Esophagus muscularis mucosa (tissue), 3 donors: ENCODE measurements at regions not wholly inside any gene's neighbourhood (a gene's known extent, or its start where the extent isn't known, plus 50 kb on each side); places are given as distances from the start of the nearest gene placed in this dataset.

Experiments used
- EP300 ChIP-seq: sonication (generic); formaldehyde crosslinking; IDR thresholded peaks from one replicate; pipeline ENCODE4 v1.6.1; 2017; ENCODE audit warnings: antibody characterized with exemption
- TF ChIP-seq, protein P1 (sequence below), 3 experiments: fragments of 200-600 bp in 2 of 3; fragments of 450-650 bp in 1 of 3; sonication (generic) in 2 of 3; IDR thresholded peaks; one replicate each; pipeline ENCODE4 v1.5.1; 2017 to 2019; ENCODE audit warnings: antibody characterized with exemption in 3 of 3, mild to moderate bottlenecking in 2 of 3, moderate library complexity in 1 of 3

- TF ChIP-seq, protein P1, sequence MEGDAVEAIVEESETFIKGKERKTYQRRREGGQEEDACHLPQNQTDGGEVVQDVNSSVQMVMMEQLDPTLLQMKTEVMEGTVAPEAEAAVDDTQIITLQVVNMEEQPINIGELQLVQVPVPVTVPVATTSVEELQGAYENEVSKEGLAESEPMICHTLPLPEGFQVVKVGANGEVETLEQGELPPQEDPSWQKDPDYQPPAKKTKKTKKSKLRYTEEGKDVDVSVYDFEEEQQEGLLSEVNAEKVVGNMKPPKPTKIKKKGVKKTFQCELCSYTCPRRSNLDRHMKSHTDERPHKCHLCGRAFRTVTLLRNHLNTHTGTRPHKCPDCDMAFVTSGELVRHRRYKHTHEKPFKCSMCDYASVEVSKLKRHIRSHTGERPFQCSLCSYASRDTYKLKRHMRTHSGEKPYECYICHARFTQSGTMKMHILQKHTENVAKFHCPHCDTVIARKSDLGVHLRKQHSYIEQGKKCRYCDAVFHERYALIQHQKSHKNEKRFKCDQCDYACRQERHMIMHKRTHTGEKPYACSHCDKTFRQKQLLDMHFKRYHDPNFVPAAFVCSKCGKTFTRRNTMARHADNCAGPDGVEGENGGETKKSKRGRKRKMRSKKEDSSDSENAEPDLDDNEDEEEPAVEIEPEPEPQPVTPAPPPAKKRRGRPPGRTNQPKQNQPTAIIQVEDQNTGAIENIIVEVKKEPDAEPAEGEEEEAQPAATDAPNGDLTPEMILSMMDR (IDR thresholded peaks at IDR 0.05): no peak
- no peak for TF ChIP-seq EP300
These were observed 1255.2 kb downstream of the CNTNAP5 start for GRCh38 chr2:125280265-125280664.
